CD4-positive, alpha-beta T cell treated with Interleukin-15 for 4 hours (primary cell): ENCODE measurements at regions not wholly inside any gene's neighbourhood (a gene's known extent, or its start where the extent isn't known, plus 50 kb on each side); places are given as distances from the start of the nearest gene placed in this dataset.

Experiments used
- DNase-seq: peaks from one replicate; pipeline ENCODE4 v3.0.0-alpha.2; 2020; ENCODE audit warnings: low spot score

- no peak for DNase-seq
Observed at GRCh38 chr5:104736073-104736472, 1173.5 kb upstream of the NUDT12 start.

GRCh38 chr5:104734046-104734445 lies 1171.5 kb upstream of the NUDT12 start:
- no peak for DNase-seq

- no peak for DNase-seq
Observed at GRCh38 chr5:104733063-104733669, 1170.6 kb upstream of the NUDT12 start.

- DNase-seq, result no peak
Observed at GRCh38 chr5:104731331-104731730, 1168.7 kb upstream of the NUDT12 start.

GRCh38 chr5:104708027-104708426 lies 1145.4 kb upstream of the NUDT12 start:
- no peak for DNase-seq

GRCh38 chr5:104706600-104706999 lies 1144.0 kb upstream of the NUDT12 start:
- no peak for DNase-seq

GRCh38 chr5:104702212-104702611 lies 1139.6 kb upstream of the NUDT12 start:
- no peak for DNase-seq

GRCh38 chr5:104699438-104699837 lies 1136.8 kb upstream of the NUDT12 start:
- no peak for DNase-seq

GRCh38 chr5:104661256-104661655 lies 1098.7 kb upstream of the NUDT12 start:
- no peak for DNase-seq

- no peak for DNase-seq
Observed at GRCh38 chr5:104659497-104659896, 1096.9 kb upstream of the NUDT12 start.

GRCh38 chr5:104652271-104652861 lies 1089.8 kb upstream of the NUDT12 start:
- no peak for DNase-seq

- DNase-seq, result no peak
Observed at GRCh38 chr5:104650313-104651055, 1087.9 kb upstream of the NUDT12 start.

GRCh38 chr5:104646416-104646815 lies 1083.8 kb upstream of the NUDT12 start:
- DNase-seq, result no peak

- no peak for DNase-seq
Observed at GRCh38 chr5:104643320-104643719, 1080.7 kb upstream of the NUDT12 start.

GRCh38 chr5:104635227-104635626 lies 1072.6 kb upstream of the NUDT12 start:
- no peak for DNase-seq

- DNase-seq, result no peak
Observed at GRCh38 chr5:104628911-104629310, 1066.3 kb upstream of the NUDT12 start.

- no peak for DNase-seq
Observed at GRCh38 chr5:104626122-104626521, 1063.5 kb upstream of the NUDT12 start.

- no peak for DNase-seq
Observed at GRCh38 chr5:104612005-104612404, 1049.4 kb upstream of the NUDT12 start.

GRCh38 chr5:104611135-104611767 lies 1048.7 kb upstream of the NUDT12 start:
- no peak for DNase-seq

- no peak for DNase-seq
Observed at GRCh38 chr5:104606258-104606829, 1043.8 kb upstream of the NUDT12 start.

GRCh38 chr5:104599726-104600125 lies 1037.1 kb upstream of the NUDT12 start:
- no peak for DNase-seq

- no peak for DNase-seq
Observed at GRCh38 chr5:104598285-104598684, 1035.7 kb upstream of the NUDT12 start.

GRCh38 chr5:104594850-104595249 lies 1032.3 kb upstream of the NUDT12 start:
- DNase-seq, result no peak
